Endothelial cell of umbilical vein (primary cell): ENCODE measurements at regions not wholly inside any gene's neighbourhood (a gene's known extent, or its start where the extent isn't known, plus 50 kb on each side); places are given as distances from the start of the nearest gene placed in this dataset.

Experiments used
- EZH2 ChIP-seq: IDR thresholded peaks from 2 replicates; pipeline ENCODE4 v1.6.1; 2012; ENCODE audit warnings: borderline replicate concordance, low read depth, mild to moderate bottlenecking, moderate library complexity, low read length, inconsistent platforms; ENCODE audit not compliant: severe bottlenecking
- POLR2A ChIP-seq: IDR thresholded peaks from 2 replicates; pipeline ENCODE4 v1.6.1; 2012; ENCODE audit warnings: low read depth, mild to moderate bottlenecking, control low read depth, low read length
- POLR2AphosphoS5 ChIP-seq: IDR thresholded peaks from 2 replicates; pipeline ENCODE4 v1.6.1; 2012; ENCODE audit warnings: low read depth, mild to moderate bottlenecking, control low read depth, low read length, moderate library complexity; ENCODE audit not compliant: insufficient read depth
- TF ChIP-seq, protein P1 (sequence below), 2 donors: IDR thresholded peaks; 1 replicate in 1 of 2; 2 replicates in 1 of 2; pipeline ENCODE4 v1.5.1; 2011; ENCODE audit warnings: low read length in 2 of 2, mild to moderate bottlenecking in 2 of 2, moderate library complexity in 2 of 2, control low read depth in 1 of 2, inconsistent platforms in 1 of 2, low read depth in 1 of 2; ENCODE audit not compliant: insufficient read depth in 1 of 2; ENCODE audit errors: extremely low read depth in 1 of 2

GRCh38 chr14:31951638-31951964, 125.5 kb upstream of the ARHGAP5 start:
- TF ChIP-seq, protein P1, sequence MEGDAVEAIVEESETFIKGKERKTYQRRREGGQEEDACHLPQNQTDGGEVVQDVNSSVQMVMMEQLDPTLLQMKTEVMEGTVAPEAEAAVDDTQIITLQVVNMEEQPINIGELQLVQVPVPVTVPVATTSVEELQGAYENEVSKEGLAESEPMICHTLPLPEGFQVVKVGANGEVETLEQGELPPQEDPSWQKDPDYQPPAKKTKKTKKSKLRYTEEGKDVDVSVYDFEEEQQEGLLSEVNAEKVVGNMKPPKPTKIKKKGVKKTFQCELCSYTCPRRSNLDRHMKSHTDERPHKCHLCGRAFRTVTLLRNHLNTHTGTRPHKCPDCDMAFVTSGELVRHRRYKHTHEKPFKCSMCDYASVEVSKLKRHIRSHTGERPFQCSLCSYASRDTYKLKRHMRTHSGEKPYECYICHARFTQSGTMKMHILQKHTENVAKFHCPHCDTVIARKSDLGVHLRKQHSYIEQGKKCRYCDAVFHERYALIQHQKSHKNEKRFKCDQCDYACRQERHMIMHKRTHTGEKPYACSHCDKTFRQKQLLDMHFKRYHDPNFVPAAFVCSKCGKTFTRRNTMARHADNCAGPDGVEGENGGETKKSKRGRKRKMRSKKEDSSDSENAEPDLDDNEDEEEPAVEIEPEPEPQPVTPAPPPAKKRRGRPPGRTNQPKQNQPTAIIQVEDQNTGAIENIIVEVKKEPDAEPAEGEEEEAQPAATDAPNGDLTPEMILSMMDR (IDR thresholded peaks at IDR 0.05; ENCODE audit: extremely low read depth in 1 of 2, insufficient read depth in 1 of 2, low read depth in 1 of 2, low read length in 2 of 2): no peak
- TF ChIP-seq POLR2AphosphoS5 (no peak), POLR2A (no peak), EZH2 (no peak)
